ENCODE measurements at regions not wholly inside any gene's neighbourhood (a gene's known extent, or its start where the extent isn't known, plus 50 kb on each side); places are given as distances from the start of the nearest gene placed in this dataset.

GRCh38 chr10:37684765-37685164 lies 172.6 kb downstream of the ZNF248 start:
- TF ChIP-seq, protein P1, sequence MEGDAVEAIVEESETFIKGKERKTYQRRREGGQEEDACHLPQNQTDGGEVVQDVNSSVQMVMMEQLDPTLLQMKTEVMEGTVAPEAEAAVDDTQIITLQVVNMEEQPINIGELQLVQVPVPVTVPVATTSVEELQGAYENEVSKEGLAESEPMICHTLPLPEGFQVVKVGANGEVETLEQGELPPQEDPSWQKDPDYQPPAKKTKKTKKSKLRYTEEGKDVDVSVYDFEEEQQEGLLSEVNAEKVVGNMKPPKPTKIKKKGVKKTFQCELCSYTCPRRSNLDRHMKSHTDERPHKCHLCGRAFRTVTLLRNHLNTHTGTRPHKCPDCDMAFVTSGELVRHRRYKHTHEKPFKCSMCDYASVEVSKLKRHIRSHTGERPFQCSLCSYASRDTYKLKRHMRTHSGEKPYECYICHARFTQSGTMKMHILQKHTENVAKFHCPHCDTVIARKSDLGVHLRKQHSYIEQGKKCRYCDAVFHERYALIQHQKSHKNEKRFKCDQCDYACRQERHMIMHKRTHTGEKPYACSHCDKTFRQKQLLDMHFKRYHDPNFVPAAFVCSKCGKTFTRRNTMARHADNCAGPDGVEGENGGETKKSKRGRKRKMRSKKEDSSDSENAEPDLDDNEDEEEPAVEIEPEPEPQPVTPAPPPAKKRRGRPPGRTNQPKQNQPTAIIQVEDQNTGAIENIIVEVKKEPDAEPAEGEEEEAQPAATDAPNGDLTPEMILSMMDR (IDR thresholded peaks at IDR 0.05), result no peak
- no peak for TF ChIP-seq ZMAT4 (CRISPR knock-in tag; IDR thresholded peaks at IDR 0.05)
- TF ChIP-seq ZNF671 (CRISPR knock-in tag; IDR thresholded peaks at IDR 0.05), result no peak
- TF ChIP-seq SP1 (CRISPR knock-in tag; conservative IDR thresholded peaks at IDR 0.05), result no peak
- no peak for TF ChIP-seq ATF1 (CRISPR knock-in tag; IDR thresholded peaks at IDR 0.05)
- TF ChIP-seq USF2 (CRISPR knock-in tag; IDR thresholded peaks at IDR 0.05), result no peak
- no peak for TF ChIP-seq SOX15 (CRISPR knock-in tag; IDR thresholded peaks at IDR 0.05)
- TF ChIP-seq, protein P2, sequence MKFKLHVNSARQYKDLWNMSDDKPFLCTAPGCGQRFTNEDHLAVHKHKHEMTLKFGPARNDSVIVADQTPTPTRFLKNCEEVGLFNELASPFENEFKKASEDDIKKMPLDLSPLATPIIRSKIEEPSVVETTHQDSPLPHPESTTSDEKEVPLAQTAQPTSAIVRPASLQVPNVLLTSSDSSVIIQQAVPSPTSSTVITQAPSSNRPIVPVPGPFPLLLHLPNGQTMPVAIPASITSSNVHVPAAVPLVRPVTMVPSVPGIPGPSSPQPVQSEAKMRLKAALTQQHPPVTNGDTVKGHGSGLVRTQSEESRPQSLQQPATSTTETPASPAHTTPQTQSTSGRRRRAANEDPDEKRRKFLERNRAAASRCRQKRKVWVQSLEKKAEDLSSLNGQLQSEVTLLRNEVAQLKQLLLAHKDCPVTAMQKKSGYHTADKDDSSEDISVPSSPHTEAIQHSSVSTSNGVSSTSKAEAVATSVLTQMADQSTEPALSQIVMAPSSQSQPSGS (CRISPR knock-in tag; IDR thresholded peaks at IDR 0.05; ENCODE audit: borderline replicate concordance, low read depth), result no peak
- no peak for TF ChIP-seq MAX (CRISPR knock-in tag; IDR thresholded peaks at IDR 0.05)
- TF ChIP-seq CREB1 (CRISPR knock-in tag; IDR thresholded peaks at IDR 0.05), result no peak
- TF ChIP-seq ATF3 (CRISPR knock-in tag; conservative IDR thresholded peaks at IDR 0.05), result no peak
- TF ChIP-seq MYBL2 (CRISPR knock-in tag; IDR thresholded peaks at IDR 0.05), result no peak
- no peak for TF ChIP-seq EMX1 (CRISPR knock-in tag; IDR thresholded peaks at IDR 0.05)
- no peak for TF ChIP-seq FOXP1 (CRISPR knock-in tag; IDR thresholded peaks at IDR 0.05; ENCODE audit: borderline replicate concordance)
